COLO668 (cell line): ENCODE measurements at regions not wholly inside any gene's neighbourhood (a gene's known extent, or its start where the extent isn't known, plus 50 kb on each side); places are given as distances from the start of the nearest gene placed in this dataset.

Experiments used
- DNase-seq: peaks from one replicate; lab custom pipeline; 2025; ENCODE audit not compliant: unreplicated experiment; lab: John Stamatoyannopoulos, UW

GRCh38 chr4:151998723-151999122 lies 237.9 kb upstream of the GATB start:
- no peak for DNase-seq

GRCh38 chr4:151997461-151997860 lies 236.7 kb upstream of the GATB start:
- no peak for DNase-seq

GRCh38 chr4:151994429-151994828 lies 233.6 kb upstream of the GATB start:
- DNase-seq, result no peak

GRCh38 chr4:151993521-151993920 lies 232.7 kb upstream of the GATB start:
- DNase-seq, result no peak

- no peak for DNase-seq
Measured at GRCh38 chr4:151992332-151993154, 231.7 kb upstream of the GATB start.

- no peak for DNase-seq
Measured at GRCh38 chr4:151991884-151992167, 231.0 kb upstream of the GATB start.

GRCh38 chr4:151991001-151991883 lies 230.4 kb upstream of the GATB start:
- DNase-seq, result no peak

GRCh38 chr4:151990201-151990600 lies 229.4 kb upstream of the GATB start:
- DNase-seq, result no peak

- DNase-seq, result no peak
Measured at GRCh38 chr4:151988591-151988990, 227.8 kb upstream of the GATB start.

- DNase-seq, result no peak
Measured at GRCh38 chr4:151987606-151988005, 226.8 kb upstream of the GATB start.

- DNase-seq, result no peak
Measured at GRCh38 chr4:151983854-151984253, 223.0 kb upstream of the GATB start.

- no peak for DNase-seq
Measured at GRCh38 chr4:151979819-151980218, 219.0 kb upstream of the GATB start.

- DNase-seq, result no peak
Measured at GRCh38 chr4:151968643-151969042, 207.8 kb upstream of the GATB start.

GRCh38 chr4:151967074-151967473 lies 206.3 kb upstream of the GATB start:
- DNase-seq, result no peak

- no peak for DNase-seq
Measured at GRCh38 chr4:151962138-151962823, 201.5 kb upstream of the GATB start.

- no peak for DNase-seq
Measured at GRCh38 chr4:151961456-151961855, 200.6 kb upstream of the GATB start.

- no peak for DNase-seq
Measured at GRCh38 chr4:151960449-151961230, 199.8 kb upstream of the GATB start.

- DNase-seq, result no peak
Measured at GRCh38 chr4:151957153-151957552, 196.3 kb upstream of the GATB start.

GRCh38 chr4:151955721-151956380 lies 195.0 kb upstream of the GATB start:
- DNase-seq, result no peak

- DNase-seq, result no peak
Measured at GRCh38 chr4:151953795-151954372, 193.1 kb upstream of the GATB start.
